22Rv1 (cell line): ENCODE measurements at regions not wholly inside any gene's neighbourhood (a gene's known extent, or its start where the extent isn't known, plus 50 kb on each side); places are given as distances from the start of the nearest gene placed in this dataset.
"Not testable (repeated sequence)": the region's sequence is repeated elsewhere in the genome, so short reads cannot be mapped to it uniquely, and the experiment has no call there.

Source experiments
- CTCF ChIP-seq: fragments of 450-650 bp; IDR thresholded peaks from 2 replicates; pipeline ENCODE4 v1.5.1; 2017; ENCODE audit warnings: mild to moderate bottlenecking
- ZFX ChIP-seq: fragments of 450-650 bp; IDR thresholded peaks from 2 replicates; pipeline ENCODE4 v1.6.1; 2017; ENCODE audit warnings: antibody characterized with exemption, borderline replicate concordance

GRCh38 chr9:103611950-103612349 is 482.2 kb upstream of the SMC2 start:
- not testable (repeated sequence) for TF ChIP-seq CTCF, ZFX
